ENCODE measurements at regions not wholly inside any gene's neighbourhood (a gene's known extent, or its start where the extent isn't known, plus 50 kb on each side); places are given as distances from the start of the nearest gene placed in this dataset.

DNA sequence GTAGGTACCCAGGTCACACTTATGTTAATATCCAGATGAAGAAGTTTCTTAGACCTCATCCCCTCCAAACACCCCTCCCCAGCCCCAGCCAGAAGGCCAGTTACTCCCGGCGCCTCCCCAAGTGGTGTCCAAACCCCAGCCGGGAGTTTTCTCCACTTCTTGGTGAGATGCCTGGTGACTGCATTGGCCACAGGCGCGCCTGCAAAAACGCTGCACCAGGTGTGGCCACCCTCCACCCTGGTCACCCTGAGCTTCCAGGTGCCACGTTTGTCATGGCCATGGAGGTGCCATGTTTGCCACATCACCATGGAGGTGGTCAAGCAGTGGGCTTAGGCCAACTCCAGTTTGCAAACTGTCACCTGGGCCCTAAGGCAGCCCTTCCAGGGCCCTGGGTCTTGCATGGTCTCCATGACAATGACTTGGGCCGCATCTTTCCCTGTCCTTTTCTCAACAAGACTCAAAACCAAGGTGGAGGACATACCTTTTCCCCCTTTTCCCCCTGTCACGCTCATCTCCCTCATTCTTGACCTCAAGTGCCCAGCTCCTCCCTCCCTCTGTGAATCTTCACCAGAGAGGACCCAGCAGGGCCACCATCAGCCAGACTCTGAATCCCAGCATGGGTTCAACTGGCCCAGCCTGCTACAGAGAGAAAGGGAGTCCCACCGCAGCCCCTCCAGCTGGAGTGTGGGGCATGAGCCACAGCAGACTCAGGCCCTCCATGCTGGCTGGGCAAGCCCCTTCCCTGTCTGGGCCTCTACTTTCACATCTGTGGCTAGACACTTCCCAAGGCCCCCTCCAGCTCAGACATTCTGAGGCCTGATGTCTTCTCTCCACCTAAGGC, 125.9 kb upstream of the ZBTB40 start:
- TF ChIP-seq, protein P1, sequence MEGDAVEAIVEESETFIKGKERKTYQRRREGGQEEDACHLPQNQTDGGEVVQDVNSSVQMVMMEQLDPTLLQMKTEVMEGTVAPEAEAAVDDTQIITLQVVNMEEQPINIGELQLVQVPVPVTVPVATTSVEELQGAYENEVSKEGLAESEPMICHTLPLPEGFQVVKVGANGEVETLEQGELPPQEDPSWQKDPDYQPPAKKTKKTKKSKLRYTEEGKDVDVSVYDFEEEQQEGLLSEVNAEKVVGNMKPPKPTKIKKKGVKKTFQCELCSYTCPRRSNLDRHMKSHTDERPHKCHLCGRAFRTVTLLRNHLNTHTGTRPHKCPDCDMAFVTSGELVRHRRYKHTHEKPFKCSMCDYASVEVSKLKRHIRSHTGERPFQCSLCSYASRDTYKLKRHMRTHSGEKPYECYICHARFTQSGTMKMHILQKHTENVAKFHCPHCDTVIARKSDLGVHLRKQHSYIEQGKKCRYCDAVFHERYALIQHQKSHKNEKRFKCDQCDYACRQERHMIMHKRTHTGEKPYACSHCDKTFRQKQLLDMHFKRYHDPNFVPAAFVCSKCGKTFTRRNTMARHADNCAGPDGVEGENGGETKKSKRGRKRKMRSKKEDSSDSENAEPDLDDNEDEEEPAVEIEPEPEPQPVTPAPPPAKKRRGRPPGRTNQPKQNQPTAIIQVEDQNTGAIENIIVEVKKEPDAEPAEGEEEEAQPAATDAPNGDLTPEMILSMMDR (IDR thresholded peaks at IDR 0.05) = no peak
- no peak for DNase-seq
- H3K27ac Mint-ChIP-seq = no peak overlapping the region
- peaks cover 49% of the 10 kb centered on the region for H3K4me1 Mint-ChIP-seq
- no peaks in the 10 kb centered on the region for H3K9me3 Mint-ChIP-seq
- peaks cover 96% of the 10 kb centered on the region for H3K27me3 Mint-ChIP-seq (ENCODE audit: low read depth, poor library complexity)
- no peak overlapping the region for H3K4me3 Mint-ChIP-seq
- no peaks in the 10 kb centered on the region for H3K36me3 Mint-ChIP-seq (ENCODE audit: low read depth)

DNA sequence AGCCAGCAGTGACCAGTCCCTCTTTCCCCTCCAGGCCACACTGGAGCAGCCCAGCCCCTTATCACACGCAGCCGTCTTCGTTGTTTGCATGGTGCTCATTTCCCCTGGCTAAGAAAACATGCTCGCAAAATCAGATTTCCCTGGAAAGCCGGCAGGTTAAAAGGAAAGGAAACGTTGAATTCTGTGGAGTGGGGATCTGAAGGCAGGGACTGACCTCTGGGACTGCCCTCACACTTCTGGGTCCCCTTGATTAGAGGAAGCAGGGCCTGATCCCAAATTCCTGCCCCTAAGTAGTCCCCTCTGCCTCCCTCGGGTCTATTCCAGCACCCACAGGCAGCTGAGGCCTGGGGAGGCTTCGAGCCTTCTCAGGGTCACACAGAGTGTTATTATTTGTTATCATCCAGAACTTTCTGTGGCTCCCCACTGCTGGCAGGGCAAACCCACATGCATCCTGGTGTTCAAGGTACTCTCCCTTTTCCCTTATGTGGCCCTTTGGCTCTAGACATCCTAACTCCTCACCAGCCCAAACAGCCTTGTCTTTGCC, 125.2 kb upstream of the ZBTB40 start:
- DNase-seq = no peak
- Mint-ChIP-seq H3K36me3 (ENCODE audit: low read depth) (no peaks in the 10 kb centered on the region), H3K4me3 (no peak overlapping the region), H3K27ac (no peak overlapping the region), H3K4me1 (peaks cover 49% of the 10 kb centered on the region), H3K9me3 (no peaks in the 10 kb centered on the region), H3K27me3 (ENCODE audit: low read depth, poor library complexity) (peaks cover 96% of the 10 kb centered on the region)
- TF ChIP-seq, protein P1 (IDR thresholded peaks at IDR 0.05) = no peak

DNA sequence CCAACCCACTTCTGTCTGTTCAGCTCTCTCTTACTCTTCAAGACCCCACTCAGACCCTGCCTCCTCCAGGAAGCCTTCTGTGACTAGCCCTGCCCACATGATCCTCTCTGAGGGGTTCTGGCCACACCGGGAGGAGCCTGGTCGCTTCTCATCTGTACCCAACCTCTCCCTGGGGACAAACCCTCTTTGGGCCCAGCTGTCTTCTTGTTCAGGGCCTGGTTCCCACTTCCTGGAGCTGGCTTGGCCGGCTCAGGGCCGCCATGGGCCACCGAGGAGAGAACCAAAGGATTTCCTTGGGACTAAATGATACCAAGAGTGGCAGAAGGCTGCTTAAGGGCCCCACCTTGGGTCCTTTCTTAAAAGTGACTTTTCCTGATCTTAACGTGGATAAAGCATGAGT, 124.7 kb upstream of the ZBTB40 start:
- Mint-ChIP-seq H3K4me3 (no peak overlapping the region), H3K27me3 (ENCODE audit: low read depth, poor library complexity) (peaks cover 97% of the 10 kb centered on the region), H3K4me1 (peaks cover 52% of the 10 kb centered on the region), H3K27ac (no peak overlapping the region), H3K36me3 (ENCODE audit: low read depth) (no peaks in the 10 kb centered on the region), H3K9me3 (no peaks in the 10 kb centered on the region)
- DNase-seq = no peak
- TF ChIP-seq, protein P1 (IDR thresholded peaks at IDR 0.05) = no peak

DNA sequence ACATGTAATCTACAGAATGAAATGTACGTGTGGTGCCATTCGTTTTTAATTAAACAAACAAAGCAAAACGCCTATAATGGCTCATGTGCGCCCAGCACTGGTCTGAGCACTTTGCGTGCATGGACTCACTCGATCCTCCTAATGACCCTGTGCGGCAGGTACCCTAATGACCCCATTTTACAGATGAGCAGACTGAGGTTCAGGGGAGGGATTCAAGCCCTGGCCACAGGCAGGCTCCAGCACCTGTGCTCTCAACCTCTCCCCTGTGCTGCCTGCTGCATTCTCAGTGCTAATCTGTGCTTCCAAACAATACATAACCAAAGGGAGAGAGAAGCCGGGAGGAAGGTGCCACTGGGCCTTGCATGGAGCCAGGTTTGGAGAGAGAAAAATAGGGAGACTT, 124.2 kb upstream of the ZBTB40 start:
- Mint-ChIP-seq H3K27me3 (ENCODE audit: low read depth, poor library complexity) (peaks cover 92% of the 10 kb centered on the region), H3K36me3 (ENCODE audit: low read depth) (no peaks in the 10 kb centered on the region), H3K4me1 (peaks cover 56% of the 10 kb centered on the region), H3K9me3 (no peaks in the 10 kb centered on the region), H3K27ac (no peak overlapping the region), H3K4me3 (no peak overlapping the region)
- no peak for DNase-seq
- TF ChIP-seq, protein P1 (IDR thresholded peaks at IDR 0.05) = no peak

DNA sequence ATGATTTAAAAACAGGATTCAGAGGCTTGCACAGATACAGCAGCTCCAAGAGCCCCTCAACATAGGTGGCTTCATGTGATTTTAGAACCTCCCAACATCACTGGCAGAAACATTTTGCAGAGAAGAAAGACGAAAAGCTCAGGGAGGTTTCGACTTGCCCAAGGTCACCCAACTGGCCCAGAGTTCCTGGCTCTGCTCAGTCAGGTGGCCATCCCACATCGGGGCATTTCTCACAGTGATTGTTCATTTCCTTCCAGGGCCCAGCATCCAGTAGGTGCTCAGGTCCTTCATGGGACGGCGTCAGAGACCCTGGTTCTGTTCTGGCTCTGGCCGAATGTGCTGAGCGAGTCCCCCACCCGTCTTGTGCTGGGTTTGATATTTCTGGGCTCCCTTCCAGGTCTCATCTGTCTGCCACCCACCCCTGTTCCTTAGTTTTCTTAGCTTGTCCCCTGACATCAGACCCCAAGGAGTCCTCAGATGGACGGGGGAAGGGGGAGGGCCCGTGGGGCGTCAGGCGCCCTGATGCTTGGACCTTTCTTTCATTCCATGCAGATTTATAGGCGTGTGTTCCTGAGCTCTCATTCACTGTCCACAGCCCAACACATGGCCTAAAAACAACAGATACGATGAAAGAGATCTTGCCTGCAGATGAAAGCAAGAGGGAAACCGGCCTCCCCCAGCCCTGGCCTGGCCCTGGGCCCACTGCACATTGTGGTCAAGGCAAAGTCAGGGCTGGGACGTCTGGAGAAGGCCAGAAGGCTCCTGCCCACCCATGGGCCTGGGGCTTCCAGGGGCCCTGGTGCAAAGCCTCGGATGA, 123.1 kb upstream of the ZBTB40 start:
- H3K4me1 Mint-ChIP-seq = peaks cover 68% of the 10 kb centered on the region

More for the DNA sequence above, 123.1 kb upstream of the ZBTB40 start:
- H3K4me3 Mint-ChIP-seq = no peak overlapping the region
- no peaks in the 10 kb centered on the region for H3K36me3 Mint-ChIP-seq (ENCODE audit: low read depth)
- H3K27me3 Mint-ChIP-seq (ENCODE audit: low read depth, poor library complexity) = peaks cover 80% of the 10 kb centered on the region
- peaks cover 2% of the 10 kb centered on the region for H3K9me3 Mint-ChIP-seq
- no peak overlapping the region for H3K27ac Mint-ChIP-seq
- DNase-seq = no peak
- TF ChIP-seq, protein P1 (IDR thresholded peaks at IDR 0.05) = no peak

Measured in nephron progenitor cell (in vitro differentiated cells).